AG08396 (cell line): ENCODE measurements at regions not wholly inside any gene's neighbourhood (a gene's known extent, or its start where the extent isn't known, plus 50 kb on each side); places are given as distances from the start of the nearest gene placed in this dataset.

ENCODE experiments used
- DNase-seq: peaks from one replicate; pipeline ENCODE4 v3.0.0; 2012; ENCODE audit warnings: low spot score, mixed read lengths

DNA sequence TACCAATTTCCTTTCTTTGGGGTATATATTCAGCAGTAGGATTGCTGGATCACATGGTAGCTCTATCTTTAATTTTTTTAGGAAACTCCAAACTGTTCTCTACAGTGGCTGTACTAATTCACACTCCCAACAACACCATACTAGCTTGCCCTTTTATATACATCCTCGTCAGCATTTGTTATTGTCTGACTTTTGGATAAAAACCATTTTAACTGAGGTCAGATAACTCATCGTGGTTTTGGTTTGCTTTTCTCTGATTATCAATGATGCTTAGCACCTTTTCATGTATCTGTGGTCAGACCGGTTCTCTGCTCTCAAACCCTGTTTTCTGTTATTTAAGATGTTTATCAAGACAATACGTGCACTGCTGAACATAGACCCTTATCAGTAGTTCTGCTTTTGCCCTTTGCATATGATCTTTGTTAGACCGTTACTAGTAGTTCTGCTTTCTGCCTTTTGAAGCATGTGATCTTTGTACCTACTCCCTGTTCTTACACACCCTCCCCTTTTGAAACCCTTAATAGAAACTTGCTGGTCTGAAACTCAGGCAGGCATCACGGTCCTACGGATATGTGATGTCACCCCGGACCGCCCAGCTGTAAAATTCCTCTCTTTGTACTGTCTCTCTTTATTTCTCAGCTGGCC, 474.3 kb downstream of the RSL24D1 start:
- no peak for DNase-seq

DNA sequence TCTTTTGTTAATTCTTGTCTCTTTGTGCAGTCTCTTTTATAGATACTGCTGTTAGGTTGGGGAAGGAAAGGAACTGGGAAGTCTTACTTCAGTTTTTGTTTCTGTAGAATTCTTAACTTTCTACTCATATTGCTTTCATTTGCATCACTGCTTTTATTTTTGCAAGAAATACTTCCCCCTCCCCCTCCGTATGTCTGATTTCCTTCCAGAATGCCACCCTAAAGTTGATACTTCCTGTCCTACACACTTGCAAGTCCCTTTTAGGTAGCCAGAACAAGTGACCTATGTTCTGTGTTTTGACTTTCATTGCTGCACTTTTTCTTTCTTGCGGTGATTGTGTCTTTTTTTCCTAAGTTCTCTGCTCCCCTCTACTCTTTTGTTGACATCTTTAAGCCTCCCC, 477.4 kb downstream of the RSL24D1 start:
- DNase-seq: no peak

DNA sequence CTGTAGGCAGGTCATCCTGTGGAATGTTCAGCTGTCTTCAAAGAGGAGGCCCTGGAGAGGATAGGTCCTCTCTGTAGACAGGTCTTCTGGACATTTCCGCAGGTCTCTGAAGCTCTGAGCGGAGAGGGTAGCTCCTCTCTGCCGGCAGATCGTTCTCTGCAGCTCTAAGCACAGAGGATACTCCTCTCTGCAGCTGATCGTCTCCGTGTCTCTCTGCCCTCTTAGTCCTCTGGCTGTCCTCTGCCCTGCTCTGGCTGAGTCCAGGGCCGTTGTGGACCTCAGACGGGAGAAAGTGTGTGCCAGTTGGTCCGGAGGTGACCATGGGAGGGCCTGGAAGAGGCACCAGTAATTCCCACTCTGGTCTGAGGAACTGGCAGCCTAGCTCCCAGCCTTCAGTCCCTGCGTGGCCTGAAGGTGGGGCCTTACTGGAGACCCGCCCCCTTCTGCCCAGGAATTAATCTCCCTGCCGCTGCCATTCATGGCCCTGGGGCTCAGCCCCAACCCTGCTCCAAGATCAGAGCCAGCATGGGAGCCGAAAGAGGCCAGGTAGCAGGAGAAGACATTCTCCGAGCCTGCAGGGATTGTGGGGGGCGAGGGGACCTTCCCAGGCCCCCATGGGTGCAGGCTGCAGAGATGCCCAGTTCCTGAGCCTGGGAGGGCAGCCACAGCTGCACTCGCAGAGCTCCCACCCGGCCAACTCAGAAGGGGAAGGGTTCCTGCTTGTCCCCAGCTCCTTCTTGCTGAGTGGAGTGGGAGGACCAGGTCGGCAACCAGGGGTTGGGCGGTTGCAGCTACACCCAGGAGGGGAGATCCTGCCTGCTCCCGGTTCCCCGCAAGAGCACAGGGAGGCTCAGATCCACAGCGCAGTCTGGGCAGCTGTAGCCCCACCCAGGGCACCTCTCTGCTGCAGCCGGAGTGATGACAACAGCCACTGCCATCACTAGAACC, 488.7 kb downstream of the RSL24D1 start:
- DNase-seq: no peak

DNA sequence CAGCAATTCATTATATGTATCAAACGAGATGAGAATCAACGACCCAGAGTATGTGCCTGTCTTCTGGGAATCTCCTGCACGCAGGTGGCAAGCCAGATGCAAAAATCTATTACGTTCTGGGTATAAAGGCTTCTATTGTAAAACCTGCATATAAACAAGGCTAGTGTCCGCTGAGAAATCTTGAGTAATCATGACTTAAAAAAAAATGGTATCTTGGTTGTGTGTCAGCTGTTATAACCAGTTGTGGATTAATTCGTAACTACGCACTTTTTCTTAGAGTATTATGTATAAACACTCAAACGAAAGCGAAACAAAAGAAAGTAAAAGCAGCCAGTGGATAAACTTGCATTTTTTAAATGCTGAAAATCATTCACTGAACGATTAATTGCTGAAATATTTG, 509.1 kb downstream of the RSL24D1 start:
- no peak for DNase-seq
